Lower lobe of right lung (tissue), 2 donors: ENCODE measurements at regions not wholly inside any gene's neighbourhood (a gene's known extent, or its start where the extent isn't known, plus 50 kb on each side); places are given as distances from the start of the nearest gene placed in this dataset.

Experiments
- ATAC-seq, 2 donors: fragments of 200-7000 bp; cut with Tn5 transposase; one replicate each; pipeline ENCODE4 v1.9.1; 2020 to 2022; ENCODE audit warnings: mild to moderate bottlenecking in 2 of 2, moderate library complexity in 2 of 2
- DNase-seq: peaks from one replicate; pipeline ENCODE4 v3.0.0-alpha.2; 2020
- H3K27ac ChIP-seq: fragments of 200-600 bp; one replicate; pipeline ENCODE4 v1.8.0; 2022
- H3K27me3 ChIP-seq: fragments of 200-600 bp; one replicate; pipeline ENCODE4 v1.8.0; 2022; ENCODE audit warnings: low read depth
- H3K36me3 ChIP-seq: fragments of 200-600 bp; one replicate; pipeline ENCODE4 v1.8.0; 2022; ENCODE audit warnings: mild to moderate bottlenecking
- H3K4me1 ChIP-seq: fragments of 200-600 bp; one replicate; pipeline ENCODE4 v1.8.0; 2022
- H3K4me3 ChIP-seq: fragments of 200-600 bp; one replicate; pipeline ENCODE4 v1.8.0; 2022; ENCODE audit warnings: mild to moderate bottlenecking
- H3K9me3 ChIP-seq: fragments of 200-600 bp; one replicate; pipeline ENCODE4 v1.8.0; 2022
- intact Hi-C: fragments of 100-400 bp; cut with DNase I; formaldehyde crosslinking; loops from one replicate; pipeline ENCODE4 v1.11.0; 2022
- TF ChIP-seq, protein P1 (sequence below): fragments of 200-600 bp; IDR thresholded peaks from one replicate; pipeline ENCODE4 v1.8.0; 2022; ENCODE audit warnings: antibody characterized with exemption, mild to moderate bottlenecking
- donor health status: DM: no; HTN: yes; CAD: no; lungs with severe emphysema.

DNA sequence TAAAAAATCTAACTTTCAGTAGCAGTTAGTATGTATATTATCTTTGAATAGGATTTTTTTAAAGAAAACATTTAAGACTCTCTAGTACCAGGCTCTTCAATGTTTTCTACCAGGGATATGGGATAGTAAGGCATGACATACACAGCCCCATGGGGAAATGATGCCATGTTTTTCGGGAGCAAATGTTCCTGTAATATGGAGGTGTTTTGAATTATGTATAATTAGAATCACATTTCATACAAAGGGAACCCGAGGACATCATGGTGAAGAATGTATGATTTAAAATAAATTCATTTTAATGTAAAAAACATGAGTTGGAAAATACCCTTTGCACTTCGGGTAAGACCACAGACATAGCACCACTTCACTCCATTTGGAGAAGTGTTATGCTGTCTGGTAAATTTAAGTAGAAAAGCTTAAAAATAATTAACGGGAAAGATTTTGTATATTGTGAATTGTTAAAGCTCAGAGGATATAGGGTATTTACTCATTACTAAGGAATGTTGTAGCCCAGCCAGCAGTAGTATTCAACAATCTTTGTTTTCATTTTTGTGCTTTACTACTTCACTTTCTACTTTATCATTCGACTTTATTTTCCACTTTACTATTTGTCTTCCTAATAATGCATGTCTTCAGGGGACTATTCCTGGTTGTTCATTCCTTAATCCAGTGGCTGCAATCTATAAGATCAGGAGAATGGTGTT lies 2050.7 kb downstream of the ARAP2 start:
- H3K4me3 ChIP-seq: no peak overlapping the region
- H3K27me3 ChIP-seq: no peaks in the 10 kb centered on the region
- H3K36me3 ChIP-seq: no peaks in the 10 kb centered on the region
- no peak for DNase-seq
- no peaks in the 10 kb centered on the region for H3K4me1 ChIP-seq
- no peaks in the 10 kb centered on the region for H3K9me3 ChIP-seq
- no peak for ATAC-seq
- TF ChIP-seq, protein P1, sequence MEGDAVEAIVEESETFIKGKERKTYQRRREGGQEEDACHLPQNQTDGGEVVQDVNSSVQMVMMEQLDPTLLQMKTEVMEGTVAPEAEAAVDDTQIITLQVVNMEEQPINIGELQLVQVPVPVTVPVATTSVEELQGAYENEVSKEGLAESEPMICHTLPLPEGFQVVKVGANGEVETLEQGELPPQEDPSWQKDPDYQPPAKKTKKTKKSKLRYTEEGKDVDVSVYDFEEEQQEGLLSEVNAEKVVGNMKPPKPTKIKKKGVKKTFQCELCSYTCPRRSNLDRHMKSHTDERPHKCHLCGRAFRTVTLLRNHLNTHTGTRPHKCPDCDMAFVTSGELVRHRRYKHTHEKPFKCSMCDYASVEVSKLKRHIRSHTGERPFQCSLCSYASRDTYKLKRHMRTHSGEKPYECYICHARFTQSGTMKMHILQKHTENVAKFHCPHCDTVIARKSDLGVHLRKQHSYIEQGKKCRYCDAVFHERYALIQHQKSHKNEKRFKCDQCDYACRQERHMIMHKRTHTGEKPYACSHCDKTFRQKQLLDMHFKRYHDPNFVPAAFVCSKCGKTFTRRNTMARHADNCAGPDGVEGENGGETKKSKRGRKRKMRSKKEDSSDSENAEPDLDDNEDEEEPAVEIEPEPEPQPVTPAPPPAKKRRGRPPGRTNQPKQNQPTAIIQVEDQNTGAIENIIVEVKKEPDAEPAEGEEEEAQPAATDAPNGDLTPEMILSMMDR: no peak
- intact Hi-C loops: no loop called here
- no peak overlapping the region for H3K27ac ChIP-seq

DNA sequence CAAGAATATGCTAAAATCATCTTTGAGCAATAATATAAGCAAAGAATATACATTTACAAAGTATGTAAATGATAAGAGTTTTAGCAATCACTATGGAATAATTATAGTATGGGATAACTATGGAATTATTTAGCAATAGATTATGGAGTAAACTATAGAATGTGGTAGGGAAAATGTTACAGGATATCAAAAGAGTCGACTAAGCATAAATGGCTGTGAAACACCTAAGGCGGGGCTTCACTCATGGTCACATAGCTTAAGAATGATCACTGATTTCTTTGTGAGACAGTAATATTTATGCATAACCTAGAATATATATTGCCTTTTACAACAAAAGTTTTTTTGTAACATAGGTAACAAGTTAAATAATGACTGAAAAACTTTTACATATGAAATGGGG lies 2049.7 kb downstream of the ARAP2 start:
- Histone ChIP-seq H3K36me3 (no peaks in the 10 kb centered on the region), H3K4me1 (no peaks in the 10 kb centered on the region), H3K9me3 (no peaks in the 10 kb centered on the region), H3K27ac (no peak overlapping the region), H3K4me3 (no peak overlapping the region), H3K27me3 (no peaks in the 10 kb centered on the region)
- intact Hi-C loops: no loop called here
- DNase-seq: no peak
- ATAC-seq: no peak
- TF ChIP-seq, protein P1: no peak

DNA sequence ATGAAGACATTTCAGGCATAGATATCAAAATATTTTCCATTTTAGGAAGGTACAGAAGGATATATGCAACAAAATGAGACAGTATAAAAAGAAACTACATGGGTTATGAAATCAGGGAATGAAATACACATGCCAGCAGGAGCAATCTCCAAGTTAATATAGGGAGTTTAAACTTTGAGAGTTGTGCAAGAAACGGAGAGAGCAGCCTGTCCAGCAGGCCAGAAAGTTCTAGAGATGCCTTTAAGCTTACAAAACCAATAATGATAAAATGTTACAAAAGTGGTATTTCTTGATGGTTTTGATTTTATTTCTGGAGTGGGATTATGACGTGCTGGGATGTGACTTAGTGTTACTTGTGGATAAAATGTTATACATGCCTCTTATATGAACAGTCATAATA lies 2047.9 kb downstream of the ARAP2 start:
- TF ChIP-seq, protein P1: no peak
- no peaks in the 10 kb centered on the region for H3K4me1 ChIP-seq
- no peaks in the 10 kb centered on the region for H3K9me3 ChIP-seq
- ATAC-seq (no peak), DNase-seq (no peak)
- H3K4me3 ChIP-seq: no peak overlapping the region
- H3K27me3 ChIP-seq: no peaks in the 10 kb centered on the region
- H3K27ac ChIP-seq: no peak overlapping the region
- H3K36me3 ChIP-seq: no peaks in the 10 kb centered on the region
- intact Hi-C loops: no loop called here

DNA sequence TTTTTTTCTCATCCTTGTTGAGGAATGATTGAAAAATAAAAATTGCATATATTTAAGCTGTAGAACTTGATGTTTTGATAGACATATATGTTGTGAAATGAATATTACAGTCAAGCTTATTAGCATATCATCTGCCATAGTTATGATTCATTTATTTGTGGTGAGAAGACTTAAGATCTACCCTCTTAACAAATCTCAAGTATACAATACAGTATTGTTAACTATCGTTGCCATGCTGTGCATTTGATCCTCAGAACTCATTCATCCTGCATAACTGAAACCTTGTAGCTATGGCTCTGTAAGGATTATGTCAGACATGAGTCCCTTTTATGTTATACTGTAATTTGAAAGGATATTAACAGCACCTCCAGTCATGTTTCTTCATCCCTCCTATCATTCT lies 2045.3 kb downstream of the ARAP2 start:
- DNase-seq: no peak
- no peak for ATAC-seq
- TF ChIP-seq, protein P1: no peak
- Histone ChIP-seq H3K36me3 (no peaks in the 10 kb centered on the region), H3K27ac (no peak overlapping the region), H3K4me1 (no peaks in the 10 kb centered on the region), H3K27me3 (no peaks in the 10 kb centered on the region), H3K4me3 (no peak overlapping the region), H3K9me3 (no peaks in the 10 kb centered on the region)
- intact Hi-C loops: no loop called here

DNA sequence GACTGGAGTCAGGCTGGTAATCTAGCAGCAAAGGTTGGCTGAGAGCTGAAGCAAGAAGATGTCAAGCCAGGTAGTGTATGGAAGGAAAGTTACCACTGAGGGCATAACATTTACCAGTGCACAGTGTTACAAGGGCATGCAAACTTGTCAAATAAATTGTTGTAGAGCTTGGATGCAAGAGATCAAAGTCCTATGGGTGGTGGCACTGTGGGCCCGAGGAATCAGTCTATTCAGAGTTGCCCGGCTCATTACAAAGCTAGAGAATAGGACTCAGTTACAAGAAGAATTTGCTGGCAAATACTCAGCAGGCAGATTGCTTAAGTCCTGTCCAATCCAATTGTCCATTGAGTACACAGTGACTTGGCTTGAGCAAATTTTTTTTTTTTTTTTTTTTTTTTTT lies 2043.8 kb downstream of the ARAP2 start:
- ATAC-seq: no peak
- DNase-seq: no peak
- H3K4me1 ChIP-seq: no peaks in the 10 kb centered on the region
- H3K36me3 ChIP-seq: no peaks in the 10 kb centered on the region
- H3K27me3 ChIP-seq: no peaks in the 10 kb centered on the region
- intact Hi-C loops: no loop called here
- no peak overlapping the region for H3K4me3 ChIP-seq
- no peak overlapping the region for H3K27ac ChIP-seq
- TF ChIP-seq, protein P1: no peak
- no peaks in the 10 kb centered on the region for H3K9me3 ChIP-seq
